ENCODE measurements at regions not wholly inside any gene's neighbourhood (a gene's known extent, or its start where the extent isn't known, plus 50 kb on each side); places are given as distances from the start of the nearest gene placed in this dataset.

DNA sequence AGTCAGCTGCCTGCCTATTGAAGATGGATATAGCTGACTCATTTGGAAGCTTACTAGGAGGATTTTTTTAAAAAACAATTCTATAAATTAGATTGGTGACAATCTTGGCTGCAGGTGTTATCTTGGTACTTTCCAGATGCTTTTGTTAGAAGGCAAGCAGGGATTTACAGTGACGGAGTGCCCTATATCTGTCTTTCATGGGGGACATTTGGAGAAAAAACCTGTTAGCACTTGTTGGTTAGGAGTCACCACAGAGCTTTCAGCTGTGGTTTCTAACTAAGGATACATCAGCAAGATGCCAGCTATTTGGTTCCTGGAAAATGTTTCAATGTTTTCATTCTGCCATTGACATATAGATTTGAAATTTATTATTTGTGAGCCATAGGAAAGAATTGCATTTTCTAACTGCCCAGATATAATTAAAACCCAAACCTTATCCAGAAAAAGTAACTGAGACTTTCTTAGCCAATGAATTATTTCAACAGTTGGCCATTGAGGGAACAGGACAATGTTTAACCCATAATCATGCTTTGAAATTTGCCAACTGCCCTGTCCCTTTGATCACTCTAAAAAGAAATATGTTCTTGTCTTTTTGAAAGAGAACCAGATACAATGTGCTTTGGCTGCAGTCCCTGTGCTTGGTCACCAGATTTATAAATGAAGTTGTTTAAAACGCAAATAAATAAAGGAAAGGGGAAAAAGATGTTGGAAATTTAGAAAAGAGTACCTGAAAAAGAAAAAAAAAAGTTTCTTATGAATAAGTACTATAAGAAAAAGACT, 761.0 kb upstream of the CXADR start:
- DNase-seq (ENCODE audit: low read depth in 2 of 2): no peak

DNA sequence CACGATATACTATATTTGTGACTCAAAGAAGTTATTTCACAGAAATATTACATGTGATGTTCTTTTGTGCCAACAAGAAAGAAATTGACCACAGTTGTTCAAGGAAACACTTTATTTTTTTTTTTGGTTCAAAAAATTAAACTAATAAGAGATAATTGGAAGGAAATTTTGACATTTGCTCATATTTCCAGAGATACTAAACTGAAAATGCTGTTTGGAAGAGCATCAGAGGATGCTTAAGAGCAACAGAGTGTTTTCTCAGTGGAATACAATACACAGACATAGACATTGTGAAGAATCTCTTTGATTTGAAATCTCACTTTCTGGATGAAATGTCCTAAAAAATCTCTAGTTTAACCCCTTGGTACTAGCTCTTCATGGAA, 760.4 kb upstream of the CXADR start:
- no peak for DNase-seq (ENCODE audit: low read depth in 2 of 2)

DNA sequence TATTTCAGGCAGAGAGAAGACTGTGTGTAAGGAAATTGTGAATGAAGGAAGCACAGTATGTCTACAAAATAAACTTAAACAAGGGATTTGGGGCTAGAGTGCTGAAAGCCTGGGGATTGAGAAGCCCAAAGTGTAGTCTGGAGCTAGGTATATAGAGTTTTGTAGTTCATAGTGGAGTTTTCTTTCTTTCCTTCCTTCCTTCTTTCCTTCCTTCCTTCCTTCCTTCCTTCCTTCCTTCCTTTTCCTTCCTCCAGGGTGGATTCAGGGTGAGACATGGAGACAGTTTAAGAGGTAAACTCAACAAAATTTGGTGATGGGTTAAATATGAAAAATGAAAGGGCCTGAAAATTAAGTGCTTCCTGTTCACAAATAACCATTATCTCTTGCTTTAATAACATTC, 757.8 kb upstream of the CXADR start:
- DNase-seq (ENCODE audit: low read depth in 2 of 2): no peak

DNA sequence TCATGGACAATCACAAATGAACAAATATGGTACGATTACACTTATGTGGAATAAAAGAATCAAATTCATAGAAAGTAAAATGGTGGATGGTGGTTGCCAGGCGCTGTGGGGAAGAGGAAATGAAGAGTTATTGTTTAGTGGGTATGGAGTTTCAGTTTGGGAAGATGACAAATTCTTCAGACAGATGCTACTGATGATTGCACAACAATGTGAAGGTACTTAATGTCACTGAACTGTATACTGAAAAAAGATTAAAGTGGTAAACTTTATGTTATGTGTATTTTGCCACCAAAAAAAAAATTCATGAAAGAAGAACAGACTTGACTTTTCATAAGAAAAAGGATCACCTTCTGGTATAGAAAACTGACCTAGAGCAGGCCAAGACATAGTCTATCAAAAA, 745.6 kb upstream of the CXADR start:
- no peak for DNase-seq (ENCODE audit: low read depth in 2 of 2)

DNA sequence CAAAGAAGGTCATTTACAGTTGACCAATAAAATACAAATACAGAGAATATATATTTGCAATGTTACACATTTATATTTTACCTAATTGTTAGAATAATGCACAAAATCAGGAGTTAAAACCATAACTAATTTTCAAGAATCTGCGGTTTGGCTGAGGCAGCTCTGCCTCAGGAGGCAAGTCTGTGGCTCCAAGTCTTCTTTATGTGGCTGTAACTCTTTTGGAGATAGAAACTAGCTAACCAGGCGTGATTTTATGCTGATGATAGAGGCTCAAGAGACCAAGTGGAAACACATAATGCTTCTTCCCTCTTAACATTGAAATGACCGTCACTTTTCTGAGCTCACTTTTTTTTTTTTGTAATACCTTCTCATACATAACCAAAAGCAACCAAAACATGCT, 744.7 kb upstream of the CXADR start:
- DNase-seq (ENCODE audit: low read depth in 2 of 2): no peak

DNA sequence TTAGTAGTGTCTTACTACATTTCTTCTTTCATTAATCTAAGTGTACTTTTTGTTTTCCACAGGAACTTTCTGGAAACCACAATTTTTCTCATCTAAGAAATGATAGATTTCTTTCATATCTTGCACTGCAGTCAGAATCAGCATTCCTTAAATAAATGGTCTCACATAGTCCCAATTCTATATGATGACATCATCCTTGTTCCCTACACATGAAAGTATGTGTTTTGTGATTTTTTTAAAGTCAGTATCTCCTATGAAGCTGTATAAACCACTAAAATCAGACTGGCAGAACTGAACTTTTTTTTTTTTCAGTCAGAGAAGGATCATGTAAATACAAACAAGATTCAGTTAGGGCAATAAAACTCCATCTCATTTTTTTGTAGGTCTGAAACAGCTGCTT, 742.6 kb upstream of the CXADR start:
- no peak for DNase-seq (ENCODE audit: low read depth in 2 of 2)

DNA sequence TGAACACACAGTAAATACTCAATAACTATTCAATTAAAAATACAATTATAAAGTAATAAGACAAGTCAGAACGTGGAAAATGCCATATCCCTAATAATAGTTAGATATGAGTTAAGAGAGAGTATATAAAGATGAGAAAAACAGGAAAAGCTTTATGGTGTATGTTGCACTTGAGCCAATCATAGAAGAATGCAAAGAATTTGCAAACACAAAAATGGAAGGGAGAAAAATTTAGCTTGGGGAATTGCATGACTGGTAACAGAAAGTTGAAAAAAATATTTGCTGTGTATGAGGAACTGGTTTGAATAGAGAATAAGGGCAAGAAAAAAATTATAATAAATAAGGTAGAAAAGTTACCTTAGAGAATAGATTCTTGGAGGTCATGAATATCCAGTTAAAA, 739.6 kb upstream of the CXADR start:
- DNase-seq (ENCODE audit: low read depth in 2 of 2): no peak

DNA sequence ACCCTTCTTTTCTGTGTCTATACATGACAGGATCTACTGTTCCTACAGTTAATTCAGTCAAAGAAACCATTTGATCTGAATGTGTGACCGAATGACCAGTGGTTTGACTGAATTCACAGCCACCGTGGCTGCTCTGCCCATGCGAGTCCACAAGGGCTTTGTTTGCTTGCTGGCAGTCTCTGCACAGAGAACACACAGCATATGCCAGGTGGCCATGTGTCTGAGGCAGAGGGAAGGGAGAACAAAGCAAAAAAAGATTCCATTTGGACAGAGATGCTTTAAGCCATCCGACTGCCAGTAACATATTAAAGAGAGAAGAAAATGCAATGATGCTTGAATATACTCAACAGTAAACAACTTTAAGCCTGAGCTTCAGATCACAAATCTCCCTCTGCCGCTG, 737.8 kb upstream of the CXADR start:
- DNase-seq (ENCODE audit: low read depth in 2 of 2): no peak

DNA sequence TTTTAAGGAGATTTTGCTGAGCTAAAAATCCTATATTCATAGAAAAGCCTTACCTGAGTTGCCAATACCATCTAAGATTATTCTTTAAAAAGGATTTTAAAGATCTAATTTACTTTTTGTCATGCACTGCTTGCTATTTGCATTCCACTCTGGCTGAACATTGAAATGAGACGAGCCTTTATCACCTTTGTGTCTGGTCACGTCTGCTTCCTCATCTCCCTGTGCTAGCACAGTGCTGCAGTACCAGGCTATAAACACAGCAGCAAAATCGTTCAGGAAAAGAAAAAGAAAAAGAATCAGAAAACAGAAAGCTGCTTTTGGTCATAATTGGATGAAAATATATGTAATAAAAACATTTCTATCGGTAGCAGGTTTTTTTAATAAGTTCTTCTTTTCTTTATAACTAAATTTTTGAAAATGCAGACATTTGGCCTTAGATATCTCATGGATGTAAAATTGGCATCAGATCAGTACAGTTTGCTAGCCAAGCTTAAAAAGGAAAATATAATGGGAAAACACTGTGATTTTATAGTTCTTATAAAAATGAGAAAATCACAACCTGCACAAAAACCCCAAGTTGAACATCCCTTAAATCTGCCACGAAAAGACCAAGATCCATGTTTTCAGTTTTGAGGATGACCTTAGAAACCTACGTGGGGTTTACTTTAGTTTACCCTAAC, 735.7 kb upstream of the CXADR start:
- no peak for DNase-seq (ENCODE audit: low read depth in 2 of 2)

DNA sequence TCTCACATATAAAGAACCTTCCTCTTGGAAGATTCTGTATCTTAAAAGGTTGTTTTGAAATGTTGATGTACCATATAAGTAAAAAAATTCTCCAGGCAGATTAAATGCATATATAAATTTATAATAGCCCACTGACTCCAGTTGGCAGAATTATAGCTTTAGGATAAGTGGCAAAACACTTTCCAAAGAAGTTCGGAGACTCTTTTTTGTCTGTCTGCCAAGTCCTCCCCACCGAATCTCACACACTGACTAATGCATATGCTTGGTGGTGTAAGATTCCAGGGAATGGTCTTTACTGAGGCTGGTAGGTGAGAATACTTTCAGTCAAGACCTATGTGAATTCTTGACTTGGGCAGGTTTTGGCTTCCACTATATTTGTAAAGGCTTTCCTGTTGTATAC, 724.3 kb upstream of the CXADR start:
- no peak for DNase-seq (ENCODE audit: low read depth in 2 of 2)

DNA sequence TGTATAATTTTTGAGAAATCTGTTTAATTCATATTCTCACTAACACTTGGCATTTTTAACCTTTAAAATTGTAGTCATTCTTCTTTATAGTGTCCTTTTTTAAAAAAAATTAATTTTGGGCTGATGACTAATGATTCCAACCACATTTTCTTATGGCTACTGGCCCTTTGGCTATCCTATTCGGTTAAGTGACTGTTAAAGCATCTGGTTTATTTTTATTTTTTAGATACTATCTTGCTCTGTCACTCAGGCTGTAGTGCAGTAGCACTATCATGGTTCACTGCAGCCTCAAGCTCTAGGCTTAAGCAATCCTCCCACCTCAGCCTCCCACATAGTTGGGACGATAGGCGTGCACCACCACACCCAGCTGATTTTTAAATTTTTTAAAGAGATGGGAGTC, 723.2 kb upstream of the CXADR start:
- DNase-seq (ENCODE audit: low read depth in 2 of 2): no peak

DNA sequence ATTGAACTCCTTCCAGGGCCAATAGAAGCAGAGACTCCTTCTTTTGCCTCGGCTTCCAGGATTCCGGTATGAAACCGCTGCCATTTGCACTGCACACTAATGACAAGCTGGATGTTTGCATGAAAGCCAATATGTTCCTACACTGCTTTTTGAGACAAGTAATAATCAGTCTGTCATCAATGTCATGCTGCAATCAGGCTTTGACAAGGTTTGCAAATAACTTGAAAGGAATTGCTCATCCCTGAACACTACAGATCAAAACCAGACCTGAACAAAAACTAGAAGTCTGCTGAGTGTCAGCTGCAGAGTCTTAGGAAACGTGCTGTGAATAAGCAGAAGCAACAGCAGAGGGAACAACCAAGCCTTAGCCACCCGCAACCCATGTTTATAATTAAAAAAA, 720.7 kb upstream of the CXADR start:
- DNase-seq (ENCODE audit: low read depth in 2 of 2): no peak

DNA sequence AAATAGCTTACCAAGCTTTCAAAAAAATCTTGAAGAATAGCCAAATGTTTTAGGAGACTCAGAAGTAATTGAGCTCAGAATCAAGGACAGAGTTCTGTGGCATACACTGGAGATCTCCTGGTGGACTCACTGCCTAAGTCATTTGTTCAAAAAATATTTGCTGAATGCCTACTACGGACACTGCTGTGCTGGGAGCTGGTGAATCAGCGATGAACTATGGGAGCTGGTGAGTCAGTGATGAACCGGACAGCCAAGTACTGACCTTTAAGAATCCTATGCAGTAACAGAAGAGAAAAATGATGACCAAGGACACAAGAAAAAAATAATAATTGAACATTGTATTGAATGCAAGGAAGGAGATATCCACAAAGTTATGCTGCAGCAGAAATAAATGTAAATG, 717.9 kb upstream of the CXADR start:
- DNase-seq (ENCODE audit: low read depth in 2 of 2): no peak

DNA sequence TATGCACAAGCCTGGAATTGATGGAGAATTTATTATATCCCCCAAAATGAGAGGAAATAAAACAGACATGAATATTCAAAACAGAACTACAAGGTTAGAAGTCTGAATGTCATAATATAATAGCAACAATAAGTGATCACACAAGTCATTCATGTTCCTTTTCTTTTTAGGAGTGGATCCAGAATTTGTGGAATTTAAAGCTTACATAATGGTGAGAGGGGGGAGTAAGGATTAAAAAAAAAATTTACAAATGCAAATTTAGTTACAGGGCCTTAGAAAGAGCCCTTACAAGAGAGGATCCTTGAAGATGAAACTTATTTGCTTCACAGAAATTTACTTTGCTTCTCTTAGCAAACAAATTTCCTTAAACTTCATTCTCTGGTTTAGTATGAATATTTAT, 716.1 kb upstream of the CXADR start:
- DNase-seq (ENCODE audit: low read depth in 2 of 2): no peak

DNA sequence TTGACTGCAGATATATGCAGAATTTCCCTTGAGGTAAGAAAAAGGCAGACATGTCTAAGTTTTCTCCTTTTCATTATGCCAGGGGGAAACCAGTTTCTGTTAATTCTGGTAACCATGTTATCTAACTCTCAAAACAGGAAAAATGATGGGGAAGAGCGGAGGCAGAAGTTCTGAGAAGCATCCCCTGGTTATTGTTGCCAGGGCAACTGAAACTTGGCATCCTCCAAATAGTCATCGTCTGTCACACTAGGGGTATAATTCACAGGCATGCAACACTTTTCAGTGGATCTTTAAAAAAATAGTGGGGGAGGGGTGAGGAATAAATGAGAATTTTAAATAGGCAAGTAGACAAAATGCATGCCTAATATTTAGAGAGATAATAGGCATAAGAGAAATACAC, 715.3 kb upstream of the CXADR start:
- DNase-seq (ENCODE audit: low read depth in 2 of 2): no peak

DNA sequence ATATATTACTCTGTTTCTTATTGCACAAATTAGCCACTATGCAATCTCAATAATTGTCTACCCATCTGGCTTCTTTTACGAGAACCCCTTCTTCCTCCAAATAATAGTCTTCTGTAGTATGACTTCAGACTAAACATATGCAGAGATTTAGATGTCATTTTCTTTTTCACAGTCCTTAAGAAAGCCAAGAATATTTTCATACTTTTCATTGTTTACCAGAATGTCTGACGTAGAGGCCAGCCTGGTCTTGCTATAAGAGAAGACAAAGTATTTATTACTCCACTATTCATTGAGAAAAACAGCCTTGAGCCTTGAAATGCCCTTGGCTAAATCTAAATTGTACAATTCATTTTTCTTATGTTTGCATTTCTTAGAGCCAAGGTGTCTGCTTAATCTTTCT, 714.9 kb upstream of the CXADR start:
- DNase-seq (ENCODE audit: low read depth in 2 of 2): no peak

DNA sequence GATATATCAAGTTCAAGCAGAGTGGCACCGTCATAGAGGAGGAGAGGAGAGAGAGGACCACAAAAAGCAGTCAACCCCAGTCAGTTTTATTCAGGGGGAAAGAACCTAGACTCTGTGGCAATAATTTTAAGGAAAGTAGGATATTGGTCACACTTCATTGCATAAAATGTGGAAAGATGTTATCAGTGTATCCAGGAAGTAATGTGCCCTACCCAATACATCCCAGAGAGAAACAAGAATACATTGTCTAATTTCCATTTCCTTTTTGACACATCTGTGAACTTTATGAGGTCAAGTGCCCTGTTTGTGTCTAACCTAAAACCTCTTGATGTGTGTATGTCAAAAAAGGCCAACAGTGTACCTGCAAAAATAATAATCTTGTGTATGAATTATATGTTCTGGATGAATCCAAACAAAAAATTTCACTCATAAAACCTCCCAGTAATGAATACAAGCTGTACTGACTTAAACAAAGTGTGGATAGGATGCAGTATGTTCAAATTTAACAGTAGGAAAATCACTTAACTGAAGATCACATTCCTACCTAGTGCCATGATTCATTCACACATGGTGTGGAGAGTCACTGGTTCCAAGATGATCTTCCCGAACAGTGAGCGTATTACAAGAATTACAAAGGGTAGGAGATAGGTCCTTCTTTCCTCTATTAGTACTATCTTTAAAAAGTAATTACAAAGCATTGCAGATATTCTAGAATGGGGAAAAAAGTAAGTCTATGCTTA, 712.1 kb upstream of the CXADR start:
- no peak for DNase-seq (ENCODE audit: low read depth in 2 of 2)

DNA sequence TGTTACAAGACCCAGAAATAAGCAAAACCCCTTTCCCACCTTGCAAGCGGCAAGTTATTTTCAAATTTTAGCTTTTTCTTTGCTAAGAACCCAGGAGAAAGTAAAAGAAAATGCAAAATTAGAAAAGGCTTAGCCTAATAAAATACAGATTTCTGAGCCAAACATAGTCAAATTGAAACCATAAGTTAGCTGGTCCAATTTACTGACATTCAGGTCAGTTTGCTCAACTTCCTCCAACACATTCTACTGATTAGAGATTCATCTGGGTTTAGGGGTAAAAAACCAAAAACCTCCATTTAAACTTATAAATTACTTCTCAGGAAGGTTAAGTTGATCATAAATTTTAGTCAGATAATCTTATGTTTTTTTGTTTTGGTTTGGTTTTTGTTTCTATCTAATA, 701.8 kb upstream of the CXADR start:
- no peak for DNase-seq (ENCODE audit: low read depth in 2 of 2)

DNA sequence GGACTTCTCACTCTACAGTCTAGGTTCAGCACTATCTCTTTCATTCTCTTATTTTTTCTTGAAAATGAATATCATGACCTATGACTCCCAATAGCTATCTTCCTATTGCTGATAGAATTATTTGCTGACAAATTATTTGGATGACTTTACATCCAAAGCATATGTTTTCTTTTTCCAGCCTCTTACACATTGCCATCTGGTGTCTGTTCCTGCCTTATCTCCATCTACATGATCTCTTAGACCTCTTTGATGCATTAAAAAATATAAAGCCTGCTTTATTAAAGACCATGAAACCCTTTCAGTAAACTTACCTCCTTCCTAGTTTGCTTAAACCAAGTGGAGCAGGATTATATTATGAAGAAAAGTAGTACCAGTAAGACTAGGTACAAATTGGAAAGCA, 700.9 kb upstream of the CXADR start:
- no peak for DNase-seq (ENCODE audit: low read depth in 2 of 2)

DNA sequence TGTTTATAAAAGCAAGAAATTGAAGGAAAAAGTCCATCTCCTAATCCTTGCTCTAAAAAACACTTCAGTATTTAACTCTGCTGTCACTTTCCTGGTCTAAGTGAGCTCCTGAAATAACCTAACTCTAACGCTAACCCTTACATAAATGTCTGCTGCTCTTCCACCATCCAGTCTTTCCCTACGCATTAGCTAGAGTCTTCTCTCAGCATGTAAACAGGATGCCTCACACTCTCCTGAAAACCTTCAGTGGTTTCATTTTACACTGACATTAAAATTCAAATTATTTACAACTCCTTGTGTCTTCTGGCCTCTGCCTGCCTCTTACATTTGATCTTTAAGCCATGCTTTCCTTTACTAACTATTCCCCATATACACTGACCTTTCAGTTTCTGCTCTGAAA, 697.6 kb upstream of the CXADR start:
- DNase-seq (ENCODE audit: low read depth in 2 of 2): no peak

DNA sequence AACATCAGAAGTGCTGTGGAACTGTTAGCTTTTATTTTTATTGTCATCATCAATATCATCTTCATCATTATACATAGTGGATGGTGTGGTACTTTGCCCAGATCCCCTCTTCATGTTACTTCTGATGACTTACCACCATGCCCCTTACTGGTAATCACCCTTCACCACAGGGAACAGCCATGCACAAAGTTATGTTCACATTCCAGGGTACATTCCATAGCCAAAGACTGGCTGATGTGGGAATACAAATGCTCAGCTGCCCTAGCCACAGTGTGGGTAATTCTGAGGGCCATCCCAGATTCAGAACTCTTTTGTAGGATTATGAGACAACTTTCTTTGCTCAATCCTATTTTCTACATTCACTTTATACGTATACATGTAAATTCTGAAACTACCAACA, 691.3 kb upstream of the CXADR start:
- no peak for DNase-seq (ENCODE audit: low read depth in 2 of 2)

DNA sequence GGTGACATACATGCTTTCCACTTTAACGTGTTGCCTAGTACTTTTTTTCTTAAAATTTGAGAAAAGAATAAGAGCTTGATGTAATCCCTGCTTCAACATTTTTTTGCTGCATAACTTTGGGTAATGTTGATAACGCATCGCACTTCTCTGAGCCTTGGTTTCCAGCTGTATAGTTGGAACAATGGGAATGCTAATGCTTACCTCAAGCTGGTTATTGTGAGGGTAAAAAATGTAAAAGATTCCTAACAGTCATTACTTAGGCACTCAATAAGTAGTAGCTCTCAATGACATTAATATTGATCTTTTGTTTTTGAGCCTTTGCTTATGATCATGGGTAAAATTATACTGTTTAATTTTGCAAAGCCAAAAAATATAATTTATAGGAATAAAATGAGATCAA, 683.3 kb upstream of the CXADR start:
- DNase-seq (ENCODE audit: low read depth in 2 of 2): no peak

DNA sequence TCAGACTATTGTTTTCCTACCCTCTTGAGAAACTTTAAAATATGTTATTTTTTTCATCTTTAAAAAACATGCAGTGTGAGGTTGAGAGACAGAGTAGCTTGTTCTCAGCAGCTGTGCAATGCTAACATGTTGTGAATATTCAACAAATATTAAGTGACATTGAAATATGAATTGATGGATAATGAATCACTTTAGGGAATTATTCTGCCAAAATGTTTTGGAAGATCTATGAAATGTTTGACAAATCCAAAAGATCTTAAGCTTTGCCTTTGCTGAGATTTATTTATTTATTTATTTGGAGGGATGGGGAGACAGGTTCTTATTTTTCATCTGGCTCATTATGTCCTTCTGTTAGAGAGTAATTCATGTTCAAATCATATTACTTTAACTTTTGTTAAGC, 680.1 kb upstream of the CXADR start:
- no peak for DNase-seq (ENCODE audit: low read depth in 2 of 2)

Measured in stimulated activated CD8-positive, alpha-beta memory T cell treated with anti-CD3 and anti-CD28 coated beads, Interleukin-7, amount 100 ng/mL, for 1 hour (primary cell).